H1 (cell line): ENCODE measurements at regions not wholly inside any gene's neighbourhood (a gene's known extent, or its start where the extent isn't known, plus 50 kb on each side); places are given as distances from the start of the nearest gene placed in this dataset.

Experiments used
- CHD7 ChIP-seq: fragments of 300-600 bp; sonication (generic); IDR thresholded peaks from 2 replicates; pipeline ENCODE4 v1.7.1; 2012; ENCODE audit warnings: low read length, moderate library complexity, mild to moderate bottlenecking, inconsistent platforms; ENCODE audit not compliant: insufficient replicate concordance

- TF ChIP-seq CHD7: no peak
Observed at GRCh38 chr4:157667836-157668235, 447.3 kb downstream of the GRIA2 start (continued).
